ENCODE measurements at regions not wholly inside any gene's neighbourhood (a gene's known extent, or its start where the extent isn't known, plus 50 kb on each side); places are given as distances from the start of the nearest gene placed in this dataset.

DNA sequence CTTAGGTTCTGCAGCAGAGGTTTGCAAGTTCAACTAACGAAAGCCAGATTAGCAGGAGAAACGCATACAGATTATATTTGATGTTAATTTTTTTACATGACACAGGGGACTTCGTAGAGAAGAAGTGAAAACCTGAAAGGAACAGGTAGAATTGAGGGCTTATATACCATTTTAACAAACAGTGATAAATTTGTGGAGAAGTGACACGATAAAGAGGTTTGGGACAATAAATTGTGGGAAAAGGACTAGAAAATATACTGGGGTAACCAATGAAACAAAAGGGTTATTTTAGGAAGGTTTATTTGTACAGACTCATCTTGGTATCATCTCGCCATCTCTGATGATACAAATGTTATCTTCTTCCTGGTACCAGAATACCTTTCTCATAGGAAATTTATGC is 452.9 kb downstream of the SETD4 start:
- no peak for DNase-seq (ENCODE audit: low read depth)
- TF ChIP-seq, protein P1, sequence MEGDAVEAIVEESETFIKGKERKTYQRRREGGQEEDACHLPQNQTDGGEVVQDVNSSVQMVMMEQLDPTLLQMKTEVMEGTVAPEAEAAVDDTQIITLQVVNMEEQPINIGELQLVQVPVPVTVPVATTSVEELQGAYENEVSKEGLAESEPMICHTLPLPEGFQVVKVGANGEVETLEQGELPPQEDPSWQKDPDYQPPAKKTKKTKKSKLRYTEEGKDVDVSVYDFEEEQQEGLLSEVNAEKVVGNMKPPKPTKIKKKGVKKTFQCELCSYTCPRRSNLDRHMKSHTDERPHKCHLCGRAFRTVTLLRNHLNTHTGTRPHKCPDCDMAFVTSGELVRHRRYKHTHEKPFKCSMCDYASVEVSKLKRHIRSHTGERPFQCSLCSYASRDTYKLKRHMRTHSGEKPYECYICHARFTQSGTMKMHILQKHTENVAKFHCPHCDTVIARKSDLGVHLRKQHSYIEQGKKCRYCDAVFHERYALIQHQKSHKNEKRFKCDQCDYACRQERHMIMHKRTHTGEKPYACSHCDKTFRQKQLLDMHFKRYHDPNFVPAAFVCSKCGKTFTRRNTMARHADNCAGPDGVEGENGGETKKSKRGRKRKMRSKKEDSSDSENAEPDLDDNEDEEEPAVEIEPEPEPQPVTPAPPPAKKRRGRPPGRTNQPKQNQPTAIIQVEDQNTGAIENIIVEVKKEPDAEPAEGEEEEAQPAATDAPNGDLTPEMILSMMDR (IDR thresholded peaks at IDR 0.05; ENCODE audit: low read depth, low read length, missing control alignments) = no peak
- in situ Hi-C loops (cut with HindIII; ENCODE audit: low sequenced_read_pairs) = no loop called here
- H3K4me3 ChIP-seq (ENCODE audit: low read depth, low read length) = no peak overlapping the region

DNA sequence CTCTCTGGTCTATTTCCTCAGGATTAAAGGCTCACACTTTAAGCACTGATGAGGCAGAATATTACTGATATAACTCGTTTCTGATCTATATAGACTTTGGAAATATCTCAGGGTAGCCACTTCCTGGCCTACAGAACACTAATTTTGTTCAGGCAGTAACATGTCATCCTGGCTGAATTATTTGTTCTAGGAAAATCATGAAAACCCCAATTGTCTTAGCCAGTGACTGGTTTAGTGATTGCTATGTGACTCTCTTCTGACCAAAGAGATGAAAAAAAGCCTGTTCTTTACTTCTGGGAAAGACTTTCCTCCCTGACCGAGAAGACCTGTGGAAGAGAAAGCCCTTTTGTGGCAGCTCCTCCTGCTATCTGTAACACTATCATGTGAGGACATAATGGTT is 453.7 kb downstream of the SETD4 start:
- DNase-seq (ENCODE audit: low read depth) = no peak
- H3K4me3 ChIP-seq (ENCODE audit: low read depth, low read length) = no peak overlapping the region
- TF ChIP-seq, protein P1 (IDR thresholded peaks at IDR 0.05; ENCODE audit: low read depth, low read length, missing control alignments) = no peak
- in situ Hi-C loops (cut with HindIII; ENCODE audit: low sequenced_read_pairs) = no loop called here

DNA sequence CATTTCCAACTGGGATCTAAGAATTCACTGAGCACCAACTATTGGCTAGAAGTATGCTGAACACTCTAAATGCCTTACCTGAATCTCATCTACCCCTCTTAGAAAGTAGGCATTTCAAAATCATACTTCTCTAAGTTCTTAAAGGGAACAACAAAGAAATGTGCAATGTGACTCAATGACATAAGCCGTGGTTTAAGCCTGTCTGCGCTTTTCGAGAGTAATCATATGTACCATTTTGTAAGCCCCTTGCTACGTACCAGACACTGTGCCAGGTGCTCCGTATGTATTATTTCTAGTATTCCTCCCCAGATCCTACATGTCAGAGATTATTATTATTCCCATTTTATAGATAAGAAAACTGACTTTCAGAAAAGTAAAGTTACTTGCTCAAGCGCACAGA is 454.2 kb downstream of the SETD4 start:
- TF ChIP-seq, protein P1 (IDR thresholded peaks at IDR 0.05; ENCODE audit: low read depth, low read length, missing control alignments) = no peak
- in situ Hi-C loops (cut with HindIII; ENCODE audit: low sequenced_read_pairs) = no loop called here
- no peak overlapping the region for H3K4me3 ChIP-seq (ENCODE audit: low read depth, low read length)
- DNase-seq (ENCODE audit: low read depth) = no peak

DNA sequence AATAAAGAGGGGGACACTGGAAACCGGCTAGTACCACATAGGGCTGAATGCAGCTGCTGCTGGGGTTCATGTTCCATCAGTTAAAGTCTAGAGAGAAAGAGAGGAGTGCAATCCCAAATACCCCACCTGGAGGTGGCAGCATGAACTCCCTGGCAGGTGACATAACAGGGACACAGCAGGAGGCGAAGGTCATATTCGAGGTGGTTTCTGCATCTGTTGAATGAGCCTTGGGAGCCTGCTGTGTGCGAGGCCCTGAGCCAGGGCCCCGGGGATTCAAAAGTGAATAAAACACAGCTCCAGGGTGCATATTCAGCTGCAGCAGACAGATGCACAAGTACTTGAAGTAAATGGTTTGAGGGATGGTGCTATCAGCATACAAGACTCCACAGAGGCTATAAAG is 456.8 kb downstream of the SETD4 start:
- no peak overlapping the region for H3K4me3 ChIP-seq (ENCODE audit: low read depth, low read length)
- no peak for DNase-seq (ENCODE audit: low read depth)
- in situ Hi-C loops (cut with HindIII; ENCODE audit: low sequenced_read_pairs) = no loop called here
- TF ChIP-seq, protein P1 (IDR thresholded peaks at IDR 0.05; ENCODE audit: low read depth, low read length, missing control alignments) = peak; percentile 8

DNA sequence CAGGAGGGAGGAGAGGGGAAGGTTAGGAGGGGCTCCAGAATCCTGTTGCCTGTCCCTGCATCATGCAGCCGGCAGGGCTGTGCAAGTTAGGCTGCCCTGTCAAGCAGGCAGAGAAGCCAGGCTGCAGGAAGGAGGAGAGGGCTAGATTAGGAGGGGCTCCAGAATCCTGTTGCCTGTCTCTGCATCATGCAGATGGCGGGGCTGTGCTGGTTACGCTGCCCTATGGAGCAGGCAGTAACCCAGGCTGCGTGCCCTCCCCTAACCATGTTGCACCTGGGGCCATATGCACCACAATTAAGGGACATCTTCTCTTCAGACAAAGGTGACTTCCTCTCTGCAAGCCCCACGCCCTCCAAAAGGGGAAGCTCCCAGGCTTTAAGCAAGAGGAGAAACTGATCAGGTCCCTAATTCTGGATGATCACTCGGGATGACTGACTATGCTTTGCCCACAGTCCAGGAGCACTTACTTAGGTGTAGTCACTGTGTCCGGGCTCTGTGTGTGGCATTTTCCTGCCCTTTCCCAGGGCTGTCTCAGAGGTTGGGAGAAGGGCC is 457.4 kb downstream of the SETD4 start:
- in situ Hi-C loops (cut with HindIII; ENCODE audit: low sequenced_read_pairs) = no loop called here
- no peak overlapping the region for H3K4me3 ChIP-seq (ENCODE audit: low read depth, low read length)
- DNase-seq (ENCODE audit: low read depth) = no peak
- TF ChIP-seq, protein P1 (IDR thresholded peaks at IDR 0.05; ENCODE audit: low read depth, low read length, missing control alignments) = no peak

DNA sequence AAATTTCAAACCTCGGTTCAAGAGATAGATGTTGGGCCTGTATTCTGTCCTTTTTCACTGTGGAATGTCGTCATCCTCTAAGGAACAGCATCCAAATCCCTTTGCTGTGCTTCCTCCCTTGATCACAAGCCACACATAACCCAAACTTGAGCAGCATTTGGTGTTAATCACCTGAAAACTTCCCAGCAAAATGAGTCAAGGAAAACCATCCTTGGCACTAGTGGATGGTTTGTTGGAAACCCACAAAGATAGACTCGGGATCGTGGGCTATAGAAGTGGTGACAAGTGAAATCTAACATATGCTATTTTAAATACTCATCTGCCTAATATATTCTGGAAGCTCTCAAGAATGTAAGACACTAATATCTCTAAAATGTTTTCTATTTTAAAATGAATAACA is 459.1 kb downstream of the SETD4 start:
- DNase-seq (ENCODE audit: low read depth) = no peak
- TF ChIP-seq, protein P1 (IDR thresholded peaks at IDR 0.05; ENCODE audit: low read depth, low read length, missing control alignments) = no peak
- H3K4me3 ChIP-seq (ENCODE audit: low read depth, low read length) = no peak overlapping the region
- in situ Hi-C loops (cut with HindIII; ENCODE audit: low sequenced_read_pairs) = no loop called here

DNA sequence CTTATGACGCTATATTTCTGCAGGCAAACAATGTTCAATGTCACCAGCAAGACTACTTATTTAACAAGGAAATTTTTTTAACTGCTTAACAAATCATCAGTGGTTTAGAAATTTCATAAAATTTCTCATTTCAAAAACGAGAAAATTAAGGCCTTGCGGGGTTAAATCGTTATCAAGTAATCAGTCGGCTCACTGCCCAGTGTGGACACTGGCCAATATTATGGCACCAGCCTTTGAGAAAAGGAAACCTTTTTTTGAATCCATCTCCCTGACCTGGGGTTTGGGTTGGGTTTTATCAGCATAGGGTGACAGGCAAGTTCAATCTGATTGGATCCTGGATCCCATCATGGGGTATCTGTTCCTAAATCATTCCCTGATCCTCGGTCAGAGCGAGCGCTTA is 461.2 kb downstream of the SETD4 start:
- no peak overlapping the region for H3K4me3 ChIP-seq (ENCODE audit: low read depth, low read length)
- TF ChIP-seq, protein P1 (IDR thresholded peaks at IDR 0.05; ENCODE audit: low read depth, low read length, missing control alignments) = no peak
- in situ Hi-C loops (cut with HindIII; ENCODE audit: low sequenced_read_pairs) = no loop called here
- no peak for DNase-seq (ENCODE audit: low read depth)
